ENCODE measurements at regions not wholly inside any gene's neighbourhood (a gene's known extent, or its start where the extent isn't known, plus 50 kb on each side); places are given as distances from the start of the nearest gene placed in this dataset.
A peak's percentile ranks its signal among the peaks of the same experiment; 100 is the strongest.

DNA sequence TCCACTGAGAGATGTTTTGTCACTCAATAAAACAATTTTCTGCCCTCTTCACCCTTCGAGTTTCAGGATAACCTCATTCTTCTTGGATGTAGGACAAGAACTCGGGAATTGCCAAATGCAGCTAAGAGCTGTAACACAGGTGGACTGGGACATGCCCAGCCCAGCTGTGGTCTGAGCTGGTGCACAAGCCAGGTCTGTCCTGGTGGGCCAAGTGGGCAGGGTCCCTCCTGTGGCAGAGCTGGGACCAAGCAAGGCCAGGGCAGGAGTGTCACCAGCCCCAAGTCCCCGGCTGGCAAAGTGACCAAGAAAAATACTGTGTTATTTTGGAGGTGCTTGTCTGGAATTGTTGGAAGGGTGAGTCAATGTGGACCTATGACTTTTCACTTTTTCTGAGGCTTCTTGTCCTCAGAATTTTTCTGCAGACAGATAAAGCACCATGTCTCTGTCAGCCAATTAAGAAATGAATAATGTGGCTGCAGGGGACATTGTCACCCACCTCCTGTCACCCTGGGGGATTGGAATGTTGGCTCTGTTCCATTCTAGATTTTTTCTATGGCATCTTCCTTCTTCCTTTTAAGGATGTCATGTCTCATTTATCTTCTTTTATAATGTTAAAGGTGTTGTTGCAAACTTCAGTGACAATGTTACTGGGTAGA lies 645.2 kb upstream of the EPHA6 start:
- DNase-seq: no peak

DNA sequence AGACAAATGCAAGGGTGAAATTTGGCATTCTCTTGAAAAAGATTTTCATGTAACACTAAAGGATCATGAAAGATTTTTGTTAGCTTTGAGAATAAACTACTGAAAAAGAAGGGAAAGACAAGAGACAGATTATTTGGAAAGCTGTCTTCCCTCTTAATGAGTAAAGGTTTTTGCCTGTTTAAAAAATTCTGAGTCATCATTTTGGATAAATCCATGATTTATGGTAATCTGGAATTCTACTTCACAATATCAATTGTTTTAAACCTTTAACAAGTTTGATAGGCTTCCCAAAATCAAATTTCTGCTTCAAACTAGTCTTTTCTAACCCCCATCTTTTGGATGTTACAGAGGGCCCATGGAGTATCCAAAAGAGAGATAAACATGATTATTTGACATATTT lies 641.5 kb upstream of the EPHA6 start:
- DNase-seq: no peak

DNA sequence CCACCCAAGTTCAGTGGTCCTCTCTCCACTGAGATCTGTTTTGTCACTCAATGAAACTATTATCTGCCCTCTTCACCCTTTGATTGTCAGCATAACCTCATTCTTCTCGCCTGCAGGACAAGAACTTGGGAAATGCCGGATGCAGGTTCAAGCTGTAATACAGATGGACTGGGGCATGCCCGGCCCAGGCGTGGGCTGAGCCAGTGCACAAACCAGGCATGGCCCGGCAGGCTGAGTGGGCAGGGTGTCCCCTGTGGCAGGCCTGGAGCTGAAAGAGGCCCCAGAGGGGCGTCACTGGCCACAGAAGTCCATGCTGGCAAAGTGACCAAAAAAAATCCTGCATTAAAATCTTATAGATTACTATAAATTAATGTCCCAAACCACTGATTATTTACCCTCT lies 638.9 kb upstream of the EPHA6 start:
- no peak for DNase-seq

DNA sequence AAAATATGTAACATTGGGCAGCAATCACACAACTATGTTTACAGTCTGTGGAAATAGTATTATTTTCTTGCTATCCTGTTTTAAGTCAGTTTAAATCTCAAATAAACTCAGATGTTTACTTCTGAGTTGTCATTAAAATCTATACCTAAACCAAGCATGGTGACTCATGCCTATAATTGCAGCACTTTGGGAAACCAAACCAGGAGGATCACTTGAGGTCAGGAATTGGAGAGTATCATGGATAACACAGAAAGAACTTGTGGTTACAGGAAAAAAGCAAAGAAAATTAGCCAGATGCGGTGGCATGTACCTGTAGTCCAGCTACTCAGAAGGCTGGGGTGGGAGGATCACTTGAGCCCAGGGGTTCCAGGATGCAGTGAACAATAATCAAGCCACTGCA lies 631.6 kb upstream of the EPHA6 start:
- DNase-seq: no peak

DNA sequence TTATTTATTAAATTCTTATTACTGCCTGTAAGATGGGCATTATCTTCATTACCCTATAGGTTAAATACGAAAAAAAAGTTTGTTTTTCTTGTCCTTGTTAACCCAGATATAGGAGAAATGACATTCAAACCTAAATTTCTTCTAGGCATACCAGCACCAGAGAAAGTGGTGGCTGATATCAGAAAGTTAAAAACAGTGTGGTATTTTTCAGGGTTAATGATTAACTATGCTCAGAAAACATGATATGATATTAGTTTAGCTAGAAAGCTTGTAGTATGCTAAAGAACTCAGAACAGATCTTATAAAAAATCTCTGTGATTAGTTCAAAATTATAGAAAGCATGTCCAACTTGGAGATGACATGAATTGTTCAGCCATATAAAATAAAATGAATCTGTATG lies 630.5 kb upstream of the EPHA6 start:
- no peak for DNase-seq

DNA sequence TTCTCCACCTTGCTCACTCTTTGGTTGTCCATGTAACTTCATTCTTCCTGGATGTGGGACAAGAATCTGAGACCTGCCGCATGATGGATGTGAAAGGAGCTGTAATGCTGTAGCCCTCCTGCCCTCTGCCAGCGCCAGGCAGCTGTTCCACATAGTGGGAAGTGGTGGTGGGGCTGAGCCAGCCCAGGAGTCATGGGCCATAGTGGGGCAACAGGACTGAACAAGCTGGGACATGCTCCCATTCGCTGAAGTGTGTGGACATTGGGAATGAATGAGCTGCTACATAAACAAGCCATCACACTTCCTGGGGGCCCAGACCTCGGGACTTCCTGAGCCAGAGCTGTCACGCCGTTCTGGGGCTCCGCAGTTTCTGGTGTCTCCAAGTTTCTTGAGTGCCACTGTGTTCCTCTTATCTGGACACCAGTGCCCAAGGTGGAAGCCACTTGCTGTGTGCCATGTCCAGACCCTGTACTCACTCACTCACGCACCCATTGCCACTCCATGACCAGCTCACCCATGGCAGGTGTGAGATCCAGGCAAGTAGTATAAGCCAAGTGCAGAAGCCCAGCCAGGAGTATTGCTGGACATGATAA lies 624.3 kb upstream of the EPHA6 start:
- no peak for DNase-seq

DNA sequence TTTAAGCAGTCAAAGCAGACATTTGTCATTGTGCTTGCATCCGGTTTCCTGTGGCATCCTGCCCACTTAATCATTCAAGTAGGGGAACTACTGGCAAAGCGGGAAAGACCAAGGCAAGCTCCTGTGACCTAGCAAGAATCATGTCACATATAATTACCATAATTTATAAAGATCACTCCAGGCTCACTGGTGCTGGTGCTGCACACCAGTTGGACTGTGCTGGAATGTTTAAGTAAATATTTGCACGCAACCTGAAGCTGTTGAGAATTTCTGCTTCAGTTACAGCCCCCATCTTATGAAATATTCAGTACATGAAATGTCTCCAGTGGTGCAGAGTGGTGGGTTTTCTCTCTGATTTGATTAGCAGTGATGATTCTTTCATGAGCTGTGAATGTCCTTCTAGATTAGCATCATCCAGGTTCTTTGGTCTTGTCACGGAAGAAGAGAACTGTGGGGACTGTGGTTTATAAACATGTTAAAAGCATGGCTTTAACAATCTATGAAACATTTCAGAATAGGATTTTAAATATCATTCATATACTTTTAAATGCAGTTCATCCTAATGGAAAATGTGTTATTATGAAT lies 621.3 kb upstream of the EPHA6 start:
- DNase-seq: no peak

DNA sequence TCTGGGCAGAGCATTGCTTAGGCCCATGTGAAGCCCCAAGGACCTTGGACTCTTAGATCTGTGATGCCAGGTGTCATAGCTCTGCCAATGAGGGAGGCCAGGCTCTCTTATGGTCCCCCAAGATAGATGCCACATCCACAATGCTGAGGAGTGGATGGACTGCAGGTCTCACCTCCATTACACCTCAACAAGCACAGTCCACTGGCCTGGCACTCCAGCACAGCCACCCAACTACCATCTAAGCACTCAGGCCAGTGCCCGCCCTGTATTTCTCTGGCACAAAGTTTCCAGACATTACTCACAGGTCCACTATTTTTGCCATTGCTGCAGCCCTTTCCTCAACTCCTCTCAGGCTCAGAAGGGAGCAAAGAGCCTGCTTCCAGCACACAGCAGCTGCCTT lies 613.5 kb upstream of the EPHA6 start:
- no peak for DNase-seq

DNA sequence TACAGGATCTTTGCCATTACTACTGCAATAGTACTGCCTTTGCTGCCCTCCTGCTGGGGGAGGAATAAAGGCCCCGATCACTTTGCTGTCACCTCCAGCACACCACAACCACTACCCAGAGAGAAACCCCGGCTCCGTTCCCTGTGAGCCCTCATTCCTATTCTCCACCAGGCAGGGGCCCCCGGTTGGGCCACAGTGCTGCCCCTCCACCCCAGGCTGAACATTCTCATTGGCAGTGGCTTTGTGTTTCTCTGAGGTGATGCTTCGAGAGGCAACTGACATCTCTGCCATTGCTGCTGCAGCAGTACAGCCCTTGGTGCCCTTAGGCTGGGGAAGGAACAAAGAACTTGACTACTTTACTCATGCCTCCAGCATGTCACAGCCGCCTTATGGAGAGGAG lies 612.9 kb upstream of the EPHA6 start:
- no peak for DNase-seq

DNA sequence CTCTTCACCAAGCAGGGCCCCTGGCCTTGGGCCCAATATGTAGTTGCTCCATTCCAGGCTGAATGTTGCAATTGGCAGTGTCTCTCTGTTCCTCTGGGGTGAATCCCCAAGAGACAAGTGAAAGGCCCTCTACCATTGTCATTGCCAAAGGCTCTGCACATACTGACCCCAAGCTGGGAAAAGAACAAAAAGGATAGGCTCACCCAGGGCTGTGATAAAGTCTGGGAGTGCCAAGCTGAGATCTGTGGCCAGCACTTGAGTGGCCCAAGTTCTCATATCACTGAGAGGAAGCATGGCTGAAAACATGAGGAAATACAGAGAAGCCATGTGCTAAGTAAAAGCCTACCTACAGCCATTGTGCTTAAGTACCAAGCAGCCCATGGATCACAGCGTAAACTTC lies 612.2 kb upstream of the EPHA6 start:
- DNase-seq: no peak

DNA sequence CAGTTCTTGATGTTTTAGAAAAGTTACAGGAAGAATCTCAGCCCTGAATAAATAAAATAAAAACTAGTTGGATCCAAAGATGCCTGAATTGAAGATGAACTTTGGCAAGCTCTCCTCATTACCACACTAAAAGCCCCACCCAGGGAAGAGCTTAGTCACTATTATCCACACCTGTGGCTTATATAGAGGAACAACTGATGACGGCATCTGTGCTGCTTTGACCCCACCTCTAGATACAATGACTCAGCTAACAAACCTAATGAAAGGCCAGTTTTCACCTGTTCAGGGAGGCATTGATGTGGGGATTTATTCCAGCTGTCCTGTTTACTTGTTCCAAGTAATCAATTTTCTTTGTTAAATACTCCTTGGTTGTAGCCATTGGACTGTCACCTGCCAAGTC lies 604.7 kb upstream of the EPHA6 start:
- DNase-seq: no peak

DNA sequence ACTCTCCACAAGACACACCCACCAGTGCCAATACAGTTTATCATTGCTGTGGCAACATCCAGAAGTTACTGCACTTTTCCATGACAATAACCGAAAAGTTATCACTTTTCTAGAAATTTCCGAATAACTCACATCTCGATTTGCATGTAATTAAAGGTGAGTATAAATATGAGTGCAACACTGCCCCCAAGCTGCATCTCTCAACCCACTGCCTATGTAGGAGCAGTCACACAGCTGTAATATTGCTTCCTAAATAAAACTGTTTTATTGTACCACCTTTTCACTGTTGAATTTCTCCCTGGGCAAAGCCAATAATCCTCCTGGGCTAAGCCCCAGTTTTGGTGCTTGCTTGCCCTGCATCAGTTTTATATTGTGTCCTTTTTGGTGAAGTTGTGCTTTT lies 601.0 kb upstream of the EPHA6 start:
- DNase-seq: no peak

DNA sequence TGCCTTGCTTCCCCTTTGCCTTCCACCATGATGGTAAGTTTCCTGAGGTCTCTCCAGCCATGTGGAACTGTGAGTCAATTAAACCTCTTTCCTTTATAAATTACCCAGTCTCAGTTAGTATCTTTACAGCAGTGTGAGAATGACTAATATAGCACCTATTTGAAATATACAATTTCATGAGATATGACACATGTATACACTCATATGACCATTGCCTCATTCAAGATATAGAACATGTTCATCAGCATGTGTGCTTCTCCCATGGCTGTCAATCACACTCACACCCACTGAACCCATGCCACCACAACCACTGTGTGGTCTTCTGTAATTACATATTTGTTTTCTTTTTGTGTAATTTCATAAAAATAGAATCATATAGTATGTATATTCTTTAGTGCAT lies 599.5 kb upstream of the EPHA6 start:
- no peak for DNase-seq

DNA sequence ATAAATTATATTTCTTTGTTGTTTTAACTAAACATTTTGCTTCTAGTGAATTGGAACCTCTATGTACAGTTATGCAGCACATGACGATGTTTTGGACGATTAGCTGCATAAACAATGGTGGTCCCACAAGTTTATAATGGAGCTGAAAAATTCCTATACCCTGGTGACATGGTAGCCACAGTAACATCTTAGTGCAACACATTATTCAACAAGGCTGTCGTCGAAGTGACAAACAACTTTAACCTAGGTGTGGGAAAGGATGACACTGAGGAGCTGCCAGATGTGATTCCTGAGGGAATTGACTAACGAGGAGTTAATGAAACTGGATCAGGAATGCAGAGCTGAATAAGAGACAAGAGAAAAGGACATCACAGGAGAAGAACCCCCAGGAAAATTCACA lies 588.9 kb upstream of the EPHA6 start:
- DNase-seq: no peak

DNA sequence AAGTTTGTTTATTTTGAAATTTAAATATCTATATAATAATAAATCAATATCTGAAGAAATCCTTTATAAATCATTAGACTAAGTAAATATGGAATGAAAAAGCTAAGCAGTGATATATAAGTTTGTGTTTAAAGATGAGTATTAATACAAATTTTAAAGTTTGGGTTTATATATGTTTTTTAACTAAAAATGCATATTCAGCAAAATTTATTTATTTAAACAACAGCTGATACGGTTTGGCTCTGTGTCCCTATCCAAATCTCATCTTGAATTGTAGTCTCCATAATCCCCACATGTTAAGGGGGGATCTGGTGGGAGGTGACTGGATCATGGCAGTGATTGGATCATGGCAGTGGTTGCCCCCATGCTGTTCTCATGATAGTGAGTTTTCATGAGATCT lies 580.7 kb upstream of the EPHA6 start:
- no peak for DNase-seq

DNA sequence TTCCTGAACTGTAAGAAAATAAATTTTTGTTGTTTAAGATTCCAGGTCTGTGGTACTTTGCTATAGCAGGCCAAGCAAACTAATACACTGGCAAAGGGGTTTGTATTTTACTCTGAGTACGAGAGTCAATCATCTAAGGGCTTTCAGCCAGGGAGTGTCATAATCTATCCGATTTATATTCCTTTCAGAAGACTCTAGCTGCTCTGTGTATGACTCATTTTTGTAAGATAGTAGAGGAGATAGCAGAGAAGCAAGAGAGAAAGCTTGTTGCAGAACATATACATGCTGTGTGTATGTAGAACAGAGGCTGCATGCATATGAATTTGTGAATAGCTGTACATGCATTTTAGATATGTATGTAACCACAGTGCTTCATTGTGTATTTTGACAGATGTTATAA lies 577.9 kb upstream of the EPHA6 start:
- peak in 1 of 5 experiments; percentile 24 for DNase-seq

DNA sequence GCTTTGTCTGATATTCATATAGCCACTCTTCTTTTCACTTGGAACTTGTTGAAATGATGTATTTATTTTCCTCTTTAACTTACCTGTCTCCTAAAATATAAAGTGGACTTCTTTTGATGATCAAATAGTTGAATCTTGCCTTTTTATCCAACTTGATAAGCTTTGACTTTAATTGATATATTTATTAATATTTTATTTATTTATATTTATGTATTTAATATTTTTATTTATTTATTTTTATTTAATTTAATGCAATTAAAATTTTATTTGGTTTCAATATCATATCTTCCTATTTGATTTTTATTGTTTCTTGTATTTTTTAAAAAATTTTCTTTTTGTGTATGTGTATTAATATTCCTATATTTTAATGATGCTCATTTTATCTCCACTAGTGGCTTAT lies 555.1 kb upstream of the EPHA6 start:
- no peak for DNase-seq

DNA sequence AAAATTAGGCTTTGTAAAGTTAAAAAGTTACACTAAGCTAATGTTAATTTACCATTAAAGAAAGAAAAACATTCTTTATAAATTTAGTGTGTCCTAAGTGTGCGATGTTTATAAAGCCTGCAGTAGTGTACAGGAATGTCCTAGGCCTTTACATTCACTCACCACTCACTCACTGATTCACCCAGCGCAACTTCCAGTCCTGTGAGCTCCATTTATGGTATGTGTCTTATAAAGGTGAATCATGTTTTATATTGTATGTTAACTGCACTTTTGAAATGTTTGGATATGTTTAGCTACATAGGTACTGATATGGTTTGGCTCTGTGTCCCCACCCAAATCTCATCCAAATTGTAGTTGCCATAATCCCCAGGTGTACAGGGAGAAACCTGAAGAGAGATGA lies 549.7 kb upstream of the EPHA6 start:
- DNase-seq: no peak

DNA sequence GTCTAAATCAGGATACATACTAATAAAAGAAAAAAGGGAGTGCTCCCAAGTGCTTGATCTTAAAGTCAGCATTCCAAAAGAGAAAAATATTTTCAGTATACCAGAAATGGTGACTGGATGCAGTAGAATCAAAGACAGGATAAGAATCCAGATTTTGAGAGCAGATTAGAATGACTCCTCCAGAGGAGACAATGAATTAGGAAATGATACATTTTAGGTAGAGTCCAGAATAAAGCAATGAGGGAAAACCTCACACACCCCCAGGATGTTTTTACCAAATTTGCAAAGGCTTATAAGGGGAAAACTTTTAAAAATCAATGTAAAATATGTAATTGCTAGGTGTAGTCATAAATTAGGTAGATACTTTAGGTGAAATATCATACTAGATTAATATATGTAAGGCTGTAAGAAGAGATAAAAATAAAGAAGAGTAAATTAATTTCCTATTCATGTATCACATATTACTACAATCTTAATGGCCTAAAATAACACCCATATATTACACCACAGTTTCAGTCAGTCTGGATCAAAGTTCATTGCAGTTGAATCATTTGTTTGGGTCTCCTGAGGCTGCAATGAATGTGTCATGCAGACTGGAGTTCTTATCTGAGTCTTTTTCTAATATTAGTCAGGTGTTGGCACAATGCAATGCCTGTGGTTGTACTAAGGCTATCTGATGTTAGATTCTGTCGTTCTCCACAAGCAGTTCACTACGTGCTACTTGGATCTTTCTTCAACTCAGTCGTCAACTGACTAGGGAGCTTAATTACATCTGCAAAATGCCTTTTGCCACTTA lies 547.8 kb upstream of the EPHA6 start:
- no peak for DNase-seq

DNA sequence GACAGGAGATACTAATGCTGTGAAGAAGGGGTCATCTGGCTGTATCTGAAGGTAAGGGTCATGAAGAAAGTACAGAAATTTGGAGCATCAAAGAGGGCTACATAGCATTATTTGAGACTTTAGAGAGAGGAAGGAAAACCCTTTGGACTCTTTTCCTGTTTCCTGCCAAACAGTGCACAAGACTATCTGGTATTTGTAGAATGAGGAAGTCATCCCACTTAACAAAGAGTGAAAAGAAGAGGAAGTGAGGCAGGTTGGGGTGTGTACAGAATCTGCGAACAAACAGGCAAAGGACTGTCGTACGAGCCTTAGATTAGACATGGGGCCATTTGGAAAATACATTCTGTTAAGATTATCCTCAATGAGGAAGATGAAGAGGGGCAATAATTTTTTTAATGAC lies 546.8 kb upstream of the EPHA6 start:
- no peak for DNase-seq

DNA sequence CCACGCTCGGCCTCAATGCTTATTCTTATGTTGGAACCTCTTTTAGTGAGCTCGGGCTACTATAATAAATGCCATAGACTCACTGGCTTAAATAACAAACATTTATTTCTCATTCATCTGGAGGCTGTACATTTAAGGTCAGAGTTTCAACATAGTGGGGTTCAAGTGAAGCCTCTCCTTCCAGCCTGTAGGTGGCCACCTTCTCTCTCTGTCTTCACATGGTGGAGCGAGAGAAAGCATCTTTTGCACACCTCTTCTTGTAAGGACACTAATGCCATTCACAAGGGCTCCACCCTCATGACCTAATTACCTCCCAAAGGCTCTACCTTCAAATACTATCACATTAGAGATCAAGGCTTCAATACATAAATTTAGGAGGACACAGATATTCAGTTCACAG lies 520.3 kb upstream of the EPHA6 start:
- no peak for DNase-seq

DNA sequence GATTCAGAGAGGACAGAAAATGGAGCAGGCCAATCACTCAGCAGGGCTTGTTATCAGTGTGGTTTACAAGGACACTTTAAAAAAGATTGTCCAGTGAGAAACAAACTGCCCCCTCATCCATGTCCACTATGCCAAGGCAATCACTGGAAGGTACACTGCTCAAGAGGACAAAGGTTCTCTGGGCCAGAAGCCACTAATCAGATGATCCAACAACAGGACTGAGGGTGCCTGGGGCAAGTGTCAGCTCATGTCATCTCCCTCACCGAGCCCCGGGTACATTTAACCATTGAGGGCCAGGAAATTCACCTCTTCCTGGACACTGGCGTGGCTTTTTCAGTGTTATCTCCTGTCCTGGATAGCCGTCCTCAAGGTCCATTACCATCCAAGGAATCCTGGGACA lies 513.7 kb upstream of the EPHA6 start:
- no peak for DNase-seq

DNA sequence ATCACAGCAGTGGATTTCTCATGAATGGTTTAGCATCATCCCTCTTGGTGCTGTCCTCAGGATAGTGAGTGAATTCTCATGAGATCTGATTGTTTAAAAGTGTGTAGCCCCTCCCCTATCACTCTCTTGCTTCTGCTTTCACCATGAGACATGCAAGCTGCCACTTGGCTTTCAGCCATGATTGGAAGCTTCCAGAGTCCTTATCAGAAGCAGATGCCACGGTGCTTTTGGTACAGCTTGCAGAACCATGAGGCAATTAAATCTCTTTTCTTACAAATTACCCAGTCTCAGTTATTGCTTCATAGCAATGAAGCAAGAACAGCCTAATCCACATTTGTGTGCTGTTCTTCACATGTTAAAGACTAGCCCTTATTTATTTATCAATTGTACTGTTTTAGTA lies 495.2 kb upstream of the EPHA6 start:
- DNase-seq: no peak

DNA sequence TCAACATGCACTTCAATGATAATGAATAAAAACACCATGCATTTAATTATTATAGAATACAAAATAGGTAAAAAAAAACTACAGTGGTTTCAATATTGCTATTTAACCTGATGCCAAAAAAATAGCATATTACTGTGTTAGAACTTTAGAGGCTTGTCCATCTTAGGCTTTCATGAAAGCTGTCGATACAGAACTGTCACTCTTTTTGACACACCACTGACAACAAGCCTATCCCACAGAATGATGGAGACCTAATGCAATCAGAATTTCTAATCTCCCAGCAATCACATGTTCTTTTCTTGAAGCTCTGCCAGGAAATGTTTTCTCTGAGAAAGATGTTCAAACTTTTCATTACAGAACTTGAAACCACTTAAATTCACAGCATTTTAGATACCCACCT lies 490.3 kb upstream of the EPHA6 start:
- DNase-seq: no peak

Data from T-helper 2 cell (primary cell).